ENCODE measurements at regions not wholly inside any gene's neighbourhood (a gene's known extent, or its start where the extent isn't known, plus 50 kb on each side); places are given as distances from the start of the nearest gene placed in this dataset.

GRCh38 chr3:162138509-162138908, 641.9 kb downstream of the OTOL1 start:
- TF ChIP-seq, protein P1, sequence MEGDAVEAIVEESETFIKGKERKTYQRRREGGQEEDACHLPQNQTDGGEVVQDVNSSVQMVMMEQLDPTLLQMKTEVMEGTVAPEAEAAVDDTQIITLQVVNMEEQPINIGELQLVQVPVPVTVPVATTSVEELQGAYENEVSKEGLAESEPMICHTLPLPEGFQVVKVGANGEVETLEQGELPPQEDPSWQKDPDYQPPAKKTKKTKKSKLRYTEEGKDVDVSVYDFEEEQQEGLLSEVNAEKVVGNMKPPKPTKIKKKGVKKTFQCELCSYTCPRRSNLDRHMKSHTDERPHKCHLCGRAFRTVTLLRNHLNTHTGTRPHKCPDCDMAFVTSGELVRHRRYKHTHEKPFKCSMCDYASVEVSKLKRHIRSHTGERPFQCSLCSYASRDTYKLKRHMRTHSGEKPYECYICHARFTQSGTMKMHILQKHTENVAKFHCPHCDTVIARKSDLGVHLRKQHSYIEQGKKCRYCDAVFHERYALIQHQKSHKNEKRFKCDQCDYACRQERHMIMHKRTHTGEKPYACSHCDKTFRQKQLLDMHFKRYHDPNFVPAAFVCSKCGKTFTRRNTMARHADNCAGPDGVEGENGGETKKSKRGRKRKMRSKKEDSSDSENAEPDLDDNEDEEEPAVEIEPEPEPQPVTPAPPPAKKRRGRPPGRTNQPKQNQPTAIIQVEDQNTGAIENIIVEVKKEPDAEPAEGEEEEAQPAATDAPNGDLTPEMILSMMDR (conservative IDR thresholded peaks at IDR 0.05 in 1 of 2, IDR thresholded peaks at IDR 0.05 in 1 of 2; ENCODE audit: low read depth in 1 of 2, low read length in 2 of 2), result no peak
- TF ChIP-seq EZH2 (IDR thresholded peaks at IDR 0.05; ENCODE audit: low read length, missing control alignments), result no peak
